ENCODE measurements at regions not wholly inside any gene's neighbourhood (a gene's known extent, or its start where the extent isn't known, plus 50 kb on each side); places are given as distances from the start of the nearest gene placed in this dataset.

- H2BK120ac ChIP-seq (replicated peaks; ENCODE audit: low read depth, low read length): no peak overlapping the region
- no peak overlapping the region for H2AFZ ChIP-seq (ENCODE audit: low read length)
- H3K9ac ChIP-seq (replicated peaks in 1 of 4; ENCODE audit: extremely low read depth in 1 of 4, low read depth in 3 of 4, low read length in 3 of 4): no peak overlapping the region
- ChIA-PET CTCF (ENCODE audit: partially characterized antibody) (interaction anchor here (0.8 to 1.4 kb wide), 3 partner anchors 8 to 105 kb away, joined by 3 read pairs; no protein-coding TSS in a partner anchor), POLR2A (ENCODE audit: partially characterized antibody) (no interaction called here)
- no peak overlapping the region for H3K4me3 ChIP-seq (ENCODE audit: extremely low read depth in 1 of 4, insufficient read depth in 2 of 4, low read depth in 3 of 4, low read length in 4 of 4)
- peaks cover 0 to 5% (median 0%) of the 10 kb centered on the region in 4 experiments; a peak in 2 of 7 replicates for H3K4me1 ChIP-seq (replicated peaks in 1 of 4; ENCODE audit: control insufficient read depth in 3 of 4, insufficient read depth in 4 of 4, low read length in 3 of 4)
- FAIRE-seq: peak; percentile 70
- H3K79me1 ChIP-seq (ENCODE audit: low read depth, low read length): no peaks in the 10 kb centered on the region
- H3K14ac ChIP-seq (ENCODE audit: insufficient read length): no peak overlapping the region
- no peaks in the 10 kb centered on the region for H3K36me3 ChIP-seq (ENCODE audit: control insufficient read depth in 2 of 4, insufficient read depth in 4 of 4, low read length in 3 of 4)
- H3K79me2 ChIP-seq (ENCODE audit: control insufficient read depth in 1 of 2, insufficient read depth in 2 of 2, low read length in 2 of 2): no peaks in the 10 kb centered on the region
- no peak overlapping the region for H2BK12ac ChIP-seq (ENCODE audit: low read depth, low read length)
- no peak overlapping the region for H3K18ac ChIP-seq (ENCODE audit: extremely low read depth, low read length)
- no peak overlapping the region for H3K23ac ChIP-seq (ENCODE audit: insufficient read length)
- no peak overlapping the region for H3K4ac ChIP-seq (replicated peaks; ENCODE audit: insufficient read length, low read depth, low read length)
- H2BK20ac ChIP-seq (ENCODE audit: low read length): no peak overlapping the region
- H4K5ac ChIP-seq (ENCODE audit: insufficient read length, low read depth, low read length): no peak overlapping the region
- no peak for DNase-seq (ENCODE audit: low read depth in 1 of 2, low spot score in 2 of 2)
- no peaks in the 10 kb centered on the region for H3K27me3 ChIP-seq (replicated peaks in 1 of 4; ENCODE audit: control insufficient read depth in 3 of 4, extremely low read depth in 1 of 4, insufficient read depth in 3 of 4, low read length in 3 of 4)
- 80% methylated on average over 8 of the region's 8 CpGs; no CpG with 5 or more reads in 1 of the 2 experiments for WGBS, 2 experiments (ENCODE audit: extremely low coverage in 1 of 2, insufficient coverage in 1 of 2, insufficient read length in 1 of 2, insufficient replicate concordance in 2 of 2, low coverage in 1 of 2, low lambda C conversion rate in 2 of 2, missing lambda C conversion rate in 1 of 2)
- no peak overlapping the region for H4K91ac ChIP-seq (replicated peaks; ENCODE audit: insufficient read length, low read length)
- H2BK15ac ChIP-seq (ENCODE audit: low read length): no peak overlapping the region
- no peak overlapping the region for H2BK5ac ChIP-seq (ENCODE audit: low read depth, low read length)
- H3K27ac ChIP-seq (ENCODE audit: low read depth, low read length): no peak overlapping the region
- no peak overlapping the region; a peak in 1 of 4 replicates for H3K4me2 ChIP-seq (ENCODE audit: insufficient read depth in 1 of 2, low read depth in 2 of 2, low read length in 2 of 2)
- no peak overlapping the region for H4K8ac ChIP-seq (ENCODE audit: extremely low read depth, insufficient read depth, low read length)
- no peak overlapping the region for H3K56ac ChIP-seq (replicated peaks; ENCODE audit: insufficient read length, low read depth, low read length)
- H4K20me1 ChIP-seq (replicated peaks in 1 of 2; ENCODE audit: control insufficient read depth in 1 of 2, insufficient read depth in 2 of 2, low read length in 2 of 2): no peaks in the 10 kb centered on the region
- no peak overlapping the region for H2AK5ac ChIP-seq (ENCODE audit: low read depth, low read length)
- H3K9me3 ChIP-seq (ENCODE audit: insufficient read depth in 2 of 2, low read depth in 1 of 2, low read length in 1 of 2): no peaks in the 10 kb centered on the region
- no peaks in the 10 kb centered on the region for H3K23me2 ChIP-seq (ENCODE audit: low read depth, low read length)
- TF ChIP-seq CREB1 (IDR thresholded peaks at IDR 0.05) (no peak), SP4 (IDR thresholded peaks at IDR 0.05; ENCODE audit: low read length) (no peak), GABPA (IDR thresholded peaks at IDR 0.05; ENCODE audit: borderline replicate concordance, insufficient read depth, low read length) (no peak), SRF (IDR thresholded peaks at IDR 0.05; ENCODE audit: low read depth, low read length) (no peak), KDM5A (IDR thresholded peaks at IDR 0.05; ENCODE audit: low read length) (no peak), TAF7 (optimal IDR thresholded peaks at IDR 0.05; ENCODE audit: borderline replicate concordance, low read depth, low read length) (no peak), SIX5 (IDR thresholded peaks at IDR 0.05; ENCODE audit: low read depth, low read length) (no peak), SP2 (IDR thresholded peaks at IDR 0.05; ENCODE audit: low read length) (no peak), ZNF274 (IDR thresholded peaks at IDR 0.05; ENCODE audit: borderline replicate concordance, extremely low read depth, low read length) (no peak), EP300 (IDR thresholded peaks at IDR 0.05; ENCODE audit: borderline replicate concordance in 1 of 2, low read depth in 2 of 2, low read length in 2 of 2) (no peak), GTF2F1 (IDR thresholded peaks at IDR 0.05; ENCODE audit: borderline replicate concordance, low read depth, low read length) (no peak), USF2 (IDR thresholded peaks at IDR 0.05; ENCODE audit: low read length) (no peak), FOSL1 (IDR thresholded peaks at IDR 0.05; ENCODE audit: insufficient read depth, low read depth, low read length) (no peak)
Measured at GRCh38 chr18:69230204-69230603, 170.5 kb upstream of the DOK6 start.

All from H1 (cell line).